ENCODE measurements at regions not wholly inside any gene's neighbourhood (a gene's known extent, or its start where the extent isn't known, plus 50 kb on each side); places are given as distances from the start of the nearest gene placed in this dataset.

DNA sequence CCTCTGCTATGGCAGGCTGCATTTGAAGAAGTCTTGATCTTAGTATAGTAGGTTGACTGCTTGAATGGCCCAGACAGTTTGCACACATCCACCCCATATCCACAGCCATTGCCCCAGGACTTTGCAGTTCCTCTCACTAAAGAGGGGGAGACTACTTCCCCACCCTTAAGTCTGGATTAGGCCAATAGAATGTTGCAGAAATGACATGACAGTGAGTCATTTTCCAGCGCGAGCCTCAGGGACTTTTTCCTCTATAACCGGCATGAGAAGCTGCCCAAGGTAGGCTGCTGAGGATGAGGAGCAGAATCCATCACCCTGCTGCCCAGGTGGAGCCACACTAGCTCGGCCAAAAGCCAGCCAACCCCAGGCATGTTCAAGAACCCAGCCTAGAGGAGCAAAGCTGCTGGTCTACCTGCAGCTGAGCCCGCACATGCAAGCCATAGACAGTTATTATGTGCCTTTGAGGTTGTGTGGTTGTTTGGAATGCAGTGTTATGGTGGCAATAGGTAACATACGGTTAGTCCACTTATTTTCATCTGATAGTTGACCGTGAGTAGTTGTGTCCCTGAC is 113.9 kb downstream of the TLE3 start:
- no peak for DNase-seq (ENCODE audit: low read depth)
- no peak overlapping the region for H3K4me3 ChIP-seq (ENCODE audit: low read depth, low read length)
- TF ChIP-seq, protein P1, sequence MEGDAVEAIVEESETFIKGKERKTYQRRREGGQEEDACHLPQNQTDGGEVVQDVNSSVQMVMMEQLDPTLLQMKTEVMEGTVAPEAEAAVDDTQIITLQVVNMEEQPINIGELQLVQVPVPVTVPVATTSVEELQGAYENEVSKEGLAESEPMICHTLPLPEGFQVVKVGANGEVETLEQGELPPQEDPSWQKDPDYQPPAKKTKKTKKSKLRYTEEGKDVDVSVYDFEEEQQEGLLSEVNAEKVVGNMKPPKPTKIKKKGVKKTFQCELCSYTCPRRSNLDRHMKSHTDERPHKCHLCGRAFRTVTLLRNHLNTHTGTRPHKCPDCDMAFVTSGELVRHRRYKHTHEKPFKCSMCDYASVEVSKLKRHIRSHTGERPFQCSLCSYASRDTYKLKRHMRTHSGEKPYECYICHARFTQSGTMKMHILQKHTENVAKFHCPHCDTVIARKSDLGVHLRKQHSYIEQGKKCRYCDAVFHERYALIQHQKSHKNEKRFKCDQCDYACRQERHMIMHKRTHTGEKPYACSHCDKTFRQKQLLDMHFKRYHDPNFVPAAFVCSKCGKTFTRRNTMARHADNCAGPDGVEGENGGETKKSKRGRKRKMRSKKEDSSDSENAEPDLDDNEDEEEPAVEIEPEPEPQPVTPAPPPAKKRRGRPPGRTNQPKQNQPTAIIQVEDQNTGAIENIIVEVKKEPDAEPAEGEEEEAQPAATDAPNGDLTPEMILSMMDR (IDR thresholded peaks at IDR 0.05; ENCODE audit: insufficient read depth, low read depth, low read length, missing control alignments), result no peak

DNA sequence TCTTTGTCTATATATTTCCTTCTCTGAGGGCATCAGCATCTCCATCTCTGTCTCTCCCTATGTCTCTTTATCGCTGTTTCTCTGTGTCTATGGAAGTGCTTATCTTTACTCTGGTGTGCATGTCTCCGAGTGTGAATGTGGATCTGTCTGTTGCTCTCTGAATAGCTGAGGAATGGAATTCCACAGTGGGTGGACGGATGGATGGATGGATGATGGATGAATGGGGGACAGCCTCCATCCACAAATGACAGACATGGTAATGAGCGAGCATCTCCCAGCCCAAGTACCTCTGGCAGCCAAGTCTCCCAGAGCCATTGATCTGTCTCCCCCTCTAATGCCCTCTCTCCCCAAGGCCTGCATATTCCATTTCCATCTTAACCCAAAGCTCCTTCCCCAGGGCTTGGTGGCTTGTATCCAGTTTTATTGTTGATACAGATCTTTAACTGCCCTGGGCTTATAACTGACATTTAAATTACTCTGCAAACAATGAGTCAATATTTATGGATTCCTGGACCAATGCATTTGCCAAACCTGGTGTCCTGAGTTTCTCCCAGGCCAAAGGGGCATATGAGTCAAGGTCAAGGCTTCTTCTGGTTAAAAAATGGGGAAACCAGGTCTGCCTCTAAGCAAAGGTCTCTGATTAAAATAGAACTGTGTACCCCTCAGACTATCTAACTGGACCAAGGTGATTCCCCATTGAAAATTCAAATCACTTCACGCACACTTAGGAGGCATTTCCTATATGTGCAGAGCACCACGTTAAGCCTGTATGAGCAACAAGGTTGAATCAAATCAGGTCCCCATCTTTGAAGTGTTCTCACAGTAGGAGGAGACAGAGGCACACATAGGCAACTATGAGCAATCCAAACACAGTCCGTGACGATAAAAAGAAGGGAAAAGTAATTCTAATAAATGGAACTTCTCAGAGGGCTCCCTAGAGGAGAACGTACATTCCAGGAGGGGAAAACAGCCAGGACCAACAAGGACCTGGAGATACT is 109.9 kb downstream of the TLE3 start:
- no peak for DNase-seq (ENCODE audit: low read depth)
- H3K4me3 ChIP-seq (ENCODE audit: low read depth, low read length), result no peak overlapping the region
- TF ChIP-seq, protein P1 (IDR thresholded peaks at IDR 0.05; ENCODE audit: insufficient read depth, low read depth, low read length, missing control alignments), result no peak

DNA sequence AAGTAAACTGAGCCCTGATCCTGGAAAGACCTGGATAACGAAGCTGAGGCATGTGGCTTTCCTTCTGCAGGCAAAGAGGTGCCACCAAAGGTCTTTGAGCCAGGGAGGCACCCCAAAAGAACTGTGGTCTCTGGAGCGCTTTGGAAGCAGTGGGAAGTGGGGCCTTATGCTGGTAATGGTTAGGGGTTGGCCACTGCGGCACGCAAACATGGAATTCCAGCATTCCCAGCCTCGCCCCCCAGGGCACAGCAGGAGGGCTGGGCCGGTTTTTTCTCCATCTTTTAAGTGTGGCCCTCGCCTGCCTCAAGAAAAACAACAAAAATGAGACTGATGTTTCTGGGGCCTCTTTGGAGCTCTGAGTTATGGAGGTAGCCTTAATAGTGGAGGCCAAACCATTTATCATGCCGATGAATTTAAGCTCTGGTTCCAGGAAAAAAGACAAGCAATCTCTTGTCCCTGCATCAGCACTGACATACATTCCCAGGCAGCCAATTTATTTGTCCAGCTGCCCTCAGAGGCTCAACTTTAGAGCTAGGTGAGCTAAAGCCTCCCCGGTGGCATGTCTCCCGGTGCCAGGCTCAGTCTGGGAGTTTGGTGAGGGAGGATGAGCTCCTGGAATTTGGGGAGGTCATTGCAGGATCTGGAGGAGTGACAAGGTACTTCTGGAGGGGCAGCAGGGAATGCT is 109.0 kb downstream of the TLE3 start:
- DNase-seq (ENCODE audit: low read depth), result no peak
- TF ChIP-seq, protein P1 (IDR thresholded peaks at IDR 0.05; ENCODE audit: insufficient read depth, low read depth, low read length, missing control alignments), result no peak
- no peak overlapping the region for H3K4me3 ChIP-seq (ENCODE audit: low read depth, low read length)

DNA sequence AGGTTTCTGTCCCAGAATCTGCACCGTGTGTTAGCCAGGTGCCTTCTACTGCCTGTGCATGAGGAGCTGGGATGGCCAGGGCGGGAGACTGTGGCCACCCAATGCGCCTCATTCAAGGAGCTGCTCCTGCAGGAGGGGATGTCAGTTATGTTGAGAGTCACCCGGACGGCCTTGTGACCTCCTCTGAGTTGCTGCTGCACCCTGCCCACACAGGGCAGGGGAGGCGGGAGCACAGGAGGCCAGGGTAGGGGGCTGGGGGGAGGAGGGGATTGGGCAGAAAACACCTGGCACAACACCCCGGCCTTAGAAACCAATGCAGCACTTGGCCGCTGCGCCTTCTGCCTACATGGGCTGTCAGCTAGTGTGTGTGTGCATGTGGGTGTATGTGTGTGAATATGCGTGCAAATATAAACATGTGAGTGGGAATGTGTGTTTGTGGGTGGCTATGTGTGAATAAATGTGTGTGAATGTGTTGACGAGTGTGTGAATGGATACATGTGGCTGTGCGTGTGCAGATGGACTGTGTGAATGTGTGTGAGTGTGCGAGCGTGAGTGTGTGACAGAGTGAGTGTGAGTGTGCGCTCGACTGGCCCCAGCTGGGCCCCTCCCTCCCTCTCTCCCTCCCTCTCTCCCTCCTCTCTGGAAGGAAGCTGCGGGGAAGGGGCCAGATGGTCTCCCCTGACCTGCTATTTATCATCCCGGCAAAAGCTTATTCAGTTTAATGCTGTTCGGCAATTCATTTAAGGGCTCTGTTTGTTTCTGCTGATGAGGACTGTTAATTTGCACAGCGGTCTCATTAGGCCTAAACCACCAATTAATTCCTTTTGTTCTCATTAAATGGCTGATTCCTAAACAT is 106.9 kb downstream of the TLE3 start:
- TF ChIP-seq, protein P1 (IDR thresholded peaks at IDR 0.05; ENCODE audit: insufficient read depth, low read depth, low read length, missing control alignments), result no peak
- H3K4me3 ChIP-seq (ENCODE audit: low read depth, low read length), result no peak overlapping the region
- DNase-seq (ENCODE audit: low read depth), result no peak

DNA sequence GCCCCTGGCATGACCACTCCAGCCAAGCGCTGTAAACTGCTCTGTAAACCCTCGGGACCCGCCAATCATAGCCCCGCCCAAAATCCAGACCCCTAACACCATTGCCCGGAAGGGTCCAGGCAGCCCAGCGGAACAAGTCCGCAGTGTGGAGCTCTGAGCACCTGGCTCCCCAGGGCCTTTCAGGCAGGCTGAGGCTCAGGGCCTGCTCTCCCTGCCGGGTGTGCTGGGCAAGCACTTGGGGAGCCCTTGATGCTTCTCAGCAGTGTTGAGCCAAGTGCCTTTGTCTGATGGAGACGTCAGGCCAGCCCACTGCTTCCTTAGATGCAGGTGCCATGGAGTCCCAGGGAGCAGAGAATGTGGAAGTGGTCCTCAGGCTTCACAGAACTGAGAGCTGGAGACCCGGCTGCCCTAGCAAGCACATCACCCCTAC is 106.2 kb downstream of the TLE3 start:
- TF ChIP-seq, protein P1 (IDR thresholded peaks at IDR 0.05; ENCODE audit: insufficient read depth, low read depth, low read length, missing control alignments), result no peak
- no peak for DNase-seq (ENCODE audit: low read depth)
- no peak overlapping the region for H3K4me3 ChIP-seq (ENCODE audit: low read depth, low read length)

DNA sequence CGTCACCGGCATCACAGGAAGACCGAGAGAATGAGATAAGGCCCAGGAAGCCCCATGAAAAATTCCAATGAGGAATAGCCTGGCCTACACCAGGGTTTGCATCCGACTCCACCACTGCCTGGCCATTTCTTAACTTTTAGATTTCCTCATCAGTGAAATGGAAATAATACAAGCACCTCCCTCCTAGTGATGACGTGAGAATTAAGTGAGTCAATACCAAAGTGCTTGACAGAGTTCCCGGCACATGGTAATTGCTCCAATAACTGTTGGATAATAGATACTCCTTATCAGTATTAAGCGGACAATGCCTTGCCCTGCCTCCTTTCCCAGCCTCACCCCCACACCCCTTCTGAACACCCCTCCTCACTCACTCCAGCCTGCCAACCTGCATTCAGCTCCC is 105.4 kb downstream of the TLE3 start:
- no peak for DNase-seq (ENCODE audit: low read depth)
- no peak overlapping the region for H3K4me3 ChIP-seq (ENCODE audit: low read depth, low read length)
- TF ChIP-seq, protein P1 (IDR thresholded peaks at IDR 0.05; ENCODE audit: insufficient read depth, low read depth, low read length, missing control alignments), result no peak

Data from GM12865 (cell line).